DMS114 treated with DMSO at 0.1 percent for 48 hours (cell line): ENCODE measurements at regions not wholly inside any gene's neighbourhood (a gene's known extent, or its start where the extent isn't known, plus 50 kb on each side); places are given as distances from the start of the nearest gene placed in this dataset.
"Not testable (repeated sequence)": the region's sequence is repeated elsewhere in the genome, so short reads cannot be mapped to it uniquely, and the experiment has no call there.

Experiments used
- DNase-seq: peaks from one replicate; lab custom pipeline; 2025; ENCODE audit not compliant: unreplicated experiment; lab: John Stamatoyannopoulos, UW

- no peak for DNase-seq
Observed at GRCh38 chr10:8334631-8335030, 280.1 kb downstream of the GATA3 start.

- no peak for DNase-seq
Observed at GRCh38 chr10:8336629-8337331, 282.3 kb downstream of the GATA3 start.

DNA sequence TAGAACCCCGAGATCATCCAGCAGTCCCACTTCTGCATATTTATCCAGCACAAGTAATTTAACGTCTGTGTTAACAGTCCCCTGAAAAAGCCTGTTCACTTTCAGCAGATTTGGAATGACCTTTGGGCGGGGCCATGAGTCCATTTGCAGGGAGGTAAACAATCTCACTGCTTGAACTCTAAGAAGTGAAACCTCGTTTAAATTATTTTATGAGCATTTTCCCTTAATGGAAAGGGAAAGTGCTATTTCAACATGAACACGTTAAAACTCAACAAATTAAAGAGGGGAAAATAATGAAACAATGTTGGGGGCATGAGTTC lies 282.8 kb downstream of the GATA3 start:
- no peak for DNase-seq

DNA sequence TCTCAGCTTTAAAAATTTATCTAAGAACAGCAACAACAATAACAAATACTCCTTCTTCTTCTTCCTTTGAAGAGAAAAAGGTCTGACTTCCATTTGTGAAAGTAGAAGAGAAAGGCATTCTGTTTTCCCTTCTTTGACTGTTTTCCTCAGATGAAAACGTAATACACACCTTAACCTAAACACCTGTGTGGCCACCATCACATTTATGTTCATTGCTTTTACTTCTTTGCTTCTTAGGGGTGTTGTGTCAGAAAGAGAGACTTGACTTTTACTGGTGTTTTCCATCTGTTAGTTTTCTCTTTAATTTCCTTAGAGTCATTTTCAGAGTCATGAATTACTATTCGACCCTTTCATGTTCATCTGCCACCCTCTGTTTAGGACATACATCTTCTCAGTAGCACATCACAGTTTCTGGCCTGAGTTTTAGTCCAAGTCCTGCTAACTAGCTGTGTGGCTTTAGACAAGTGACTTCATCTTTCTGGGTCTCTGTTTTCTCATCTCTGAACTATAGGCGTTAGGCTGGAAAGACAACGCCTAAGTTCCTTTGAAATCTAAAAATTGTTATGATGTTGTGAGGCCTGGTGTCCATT lies 283.8 kb downstream of the GATA3 start:
- DNase-seq: no peak

DNA sequence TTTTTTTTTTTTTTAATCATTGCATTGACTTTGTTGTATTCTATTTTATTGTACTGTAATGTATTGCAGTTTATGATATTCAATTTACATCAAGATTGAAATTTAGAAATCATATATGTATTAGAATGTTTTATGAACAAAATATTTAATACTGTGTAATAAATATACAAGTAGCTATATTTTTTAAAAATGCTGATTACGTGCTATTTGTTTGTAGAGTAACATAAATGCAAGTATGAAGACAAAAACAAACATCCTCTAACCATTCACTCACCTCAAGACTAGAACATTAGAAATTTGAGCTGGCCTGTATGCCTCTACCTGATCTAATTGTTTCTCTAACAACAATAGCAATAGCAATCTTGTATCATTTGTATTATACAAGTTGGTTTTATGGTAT lies 290.3 kb downstream of the GATA3 start:
- no peak for DNase-seq

GRCh38 chr10:8346861-8347260 lies 292.4 kb downstream of the GATA3 start:
- DNase-seq: no peak

- DNase-seq: not testable (repeated sequence)
Observed at GRCh38 chr10:8347614-8348013, 293.1 kb downstream of the GATA3 start.

- DNase-seq: no peak
Observed at GRCh38 chr10:8349610-8350249, 295.2 kb downstream of the GATA3 start.

- DNase-seq: no peak
Observed at GRCh38 chr10:8350250-8350967, 295.9 kb downstream of the GATA3 start.

DNA sequence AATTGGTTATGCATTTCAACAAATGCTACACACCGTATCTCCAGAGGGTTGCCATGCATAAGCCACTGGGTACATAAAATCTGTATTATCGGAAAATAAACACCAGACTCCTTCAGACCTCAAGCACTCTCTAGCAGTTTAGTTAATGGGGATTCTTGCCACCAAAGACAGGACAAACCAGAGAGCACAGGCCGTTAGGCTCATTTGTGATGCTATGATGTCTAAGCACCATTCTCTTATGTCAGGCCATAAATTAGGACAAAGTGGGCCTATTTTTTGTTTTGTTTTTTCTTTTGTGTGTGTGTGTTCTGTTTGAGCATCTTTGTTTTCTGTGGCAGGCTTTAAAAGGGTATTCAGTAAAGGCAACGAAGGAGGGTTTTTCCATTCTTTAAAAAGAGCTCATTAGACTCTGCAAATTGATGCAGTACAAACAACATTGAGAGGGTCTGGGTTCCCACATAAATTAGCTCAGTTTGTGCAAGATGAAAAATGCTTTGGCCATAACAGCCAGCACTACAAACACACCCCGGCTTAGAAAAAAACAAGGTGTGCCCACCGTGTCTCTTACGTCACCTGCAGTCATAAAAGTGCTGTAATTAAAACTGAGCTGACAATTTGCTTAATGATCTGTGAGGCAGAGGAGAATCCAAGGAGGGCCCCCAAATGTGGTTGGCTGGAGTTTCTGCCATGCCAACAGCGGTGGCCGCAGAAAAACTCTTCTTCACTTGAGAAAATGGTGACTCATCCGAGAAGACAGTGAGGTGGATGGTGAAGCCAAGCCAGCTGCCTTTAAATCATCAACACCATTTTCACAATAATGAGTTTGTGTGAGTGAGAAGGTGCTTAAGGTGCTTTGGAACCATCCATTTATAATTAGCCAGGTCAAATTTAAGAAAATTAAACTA lies 297.9 kb downstream of the GATA3 start:
- DNase-seq: no peak

GRCh38 chr10:8356283-8356682 lies 301.8 kb downstream of the GATA3 start:
- DNase-seq: no peak

DNA sequence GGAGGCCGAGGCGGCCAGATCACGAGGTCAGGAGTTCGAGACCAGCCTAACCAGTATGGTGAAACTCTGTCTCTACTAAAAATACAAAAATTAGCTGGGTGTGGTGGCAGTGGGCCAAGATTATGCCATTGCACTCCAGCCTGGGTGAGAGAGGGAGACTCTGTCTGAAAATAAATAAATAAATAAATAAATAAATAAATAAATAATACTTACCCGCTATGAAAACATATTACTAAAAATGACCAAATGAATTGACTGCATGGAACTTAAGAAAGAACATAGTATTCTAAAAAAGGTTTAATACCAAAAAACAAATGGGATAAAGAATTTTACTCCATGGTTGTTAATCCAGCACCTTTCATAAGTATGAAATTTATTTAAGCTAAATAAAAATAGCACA lies 305.0 kb downstream of the GATA3 start:
- no peak for DNase-seq

DNA sequence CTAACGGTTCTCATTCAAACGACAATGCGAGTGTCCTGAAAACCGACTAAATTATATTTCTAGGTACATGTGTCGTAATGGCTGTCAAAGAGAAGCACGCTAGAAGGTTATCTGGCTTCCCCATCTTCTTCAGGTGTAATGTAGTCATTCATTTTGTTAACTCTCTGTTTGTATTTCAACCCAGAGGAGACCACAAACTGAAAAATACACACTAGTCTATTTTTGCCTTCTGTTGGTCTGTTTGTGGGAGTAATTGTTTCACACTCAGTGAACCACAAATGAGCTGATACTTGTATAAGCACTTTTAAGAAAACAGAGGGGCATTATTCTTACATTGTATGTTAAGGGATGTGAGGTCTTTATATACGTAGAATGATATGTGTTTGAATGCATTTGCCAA lies 305.9 kb downstream of the GATA3 start:
- DNase-seq: no peak

- DNase-seq: no peak
Observed at GRCh38 chr10:8360814-8361509, 306.5 kb downstream of the GATA3 start.

DNA sequence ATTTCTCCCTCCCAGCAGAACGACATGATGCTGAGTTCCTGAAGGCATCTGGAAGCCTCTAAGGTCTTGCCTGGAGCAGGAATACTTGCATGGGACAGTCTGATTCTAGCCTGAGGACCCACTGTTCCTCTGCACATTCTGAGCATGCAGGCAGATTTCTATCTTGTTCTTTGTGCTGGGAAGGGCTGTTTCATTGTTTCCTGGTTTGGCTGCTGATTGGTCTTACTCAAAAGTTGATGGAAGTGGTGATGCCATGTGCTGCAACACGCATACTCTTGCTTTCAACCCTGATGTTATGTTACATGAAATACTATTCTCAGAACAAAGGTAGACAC lies 307.0 kb downstream of the GATA3 start:
- no peak for DNase-seq

DNA sequence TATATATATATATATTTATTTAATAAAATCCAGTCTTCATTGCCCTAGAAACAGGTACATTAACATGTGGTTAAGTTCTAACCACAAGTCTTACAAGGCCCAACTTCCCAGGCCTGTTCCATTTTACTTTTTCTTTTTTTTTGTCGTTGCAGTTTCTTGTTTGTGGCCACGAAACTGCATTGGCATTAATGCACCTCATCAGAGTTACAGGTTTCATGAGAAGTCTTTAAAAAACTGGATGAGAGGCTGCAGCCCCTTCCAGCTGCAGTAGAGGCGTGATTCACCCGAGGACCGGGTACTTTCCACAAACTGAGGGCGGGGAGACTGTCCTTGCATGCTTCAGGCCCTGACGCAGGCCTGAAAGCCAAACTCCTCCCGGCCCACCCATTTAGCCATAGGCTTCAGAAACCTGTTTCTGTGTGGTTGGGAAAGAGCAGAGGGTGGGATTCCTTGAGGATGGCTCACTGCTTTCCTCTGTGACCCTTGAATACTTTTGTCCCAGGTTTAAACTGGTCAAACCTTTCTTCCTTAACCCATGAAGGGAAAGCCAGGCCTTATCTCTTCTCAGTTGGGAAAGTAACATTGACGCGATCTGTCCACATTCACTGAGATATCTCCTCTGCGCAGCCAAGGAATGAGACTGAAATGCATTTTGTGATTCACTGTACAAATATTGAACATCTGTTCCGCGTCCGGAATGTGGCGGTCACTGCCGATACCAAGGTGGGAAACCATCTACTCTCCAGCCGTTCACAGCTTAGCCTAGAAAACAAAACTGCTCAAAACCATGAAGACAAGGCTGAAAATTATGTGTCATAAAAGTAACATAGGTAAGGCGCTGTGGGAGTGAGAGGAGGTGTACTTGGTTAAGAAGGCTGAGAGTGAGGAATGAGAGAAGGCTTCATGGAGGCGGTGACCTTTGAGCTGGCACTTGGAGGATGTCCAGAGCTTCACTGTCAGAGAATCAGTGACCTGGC lies 311.7 kb downstream of the GATA3 start:
- no peak for DNase-seq

DNA sequence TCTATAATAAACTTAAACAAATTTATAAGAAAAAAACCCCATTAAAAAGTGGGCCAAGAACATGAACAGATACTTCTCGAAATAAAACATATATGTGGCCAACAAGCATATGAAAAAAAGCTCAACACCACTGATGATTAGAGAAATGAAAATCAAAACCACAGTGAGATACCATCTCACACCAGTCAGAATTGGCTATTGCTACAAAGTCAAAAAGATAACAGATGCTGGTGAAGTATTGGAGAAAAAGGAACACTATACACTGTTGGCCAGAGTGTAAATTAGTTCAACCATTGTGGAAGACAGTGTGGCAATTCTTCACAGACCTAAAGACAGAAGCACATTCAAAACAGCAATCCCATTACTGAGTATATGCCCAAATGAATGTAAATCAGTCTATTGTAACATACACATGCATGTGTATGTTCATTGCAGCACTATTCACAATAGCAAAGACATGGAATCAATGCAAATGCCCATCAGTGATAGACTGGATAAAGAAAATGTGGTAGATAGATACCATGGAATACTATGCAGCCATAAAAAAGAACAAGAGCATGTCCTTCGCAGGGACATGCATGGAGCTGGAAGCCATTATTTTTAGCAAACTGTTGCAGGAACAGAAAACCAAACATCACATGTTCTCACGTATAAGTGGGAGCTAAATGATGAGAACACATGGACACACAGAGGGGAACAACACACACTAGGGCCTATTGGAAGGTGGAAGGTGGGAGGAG lies 313.4 kb downstream of the GATA3 start:
- not testable (repeated sequence) for DNase-seq

DNA sequence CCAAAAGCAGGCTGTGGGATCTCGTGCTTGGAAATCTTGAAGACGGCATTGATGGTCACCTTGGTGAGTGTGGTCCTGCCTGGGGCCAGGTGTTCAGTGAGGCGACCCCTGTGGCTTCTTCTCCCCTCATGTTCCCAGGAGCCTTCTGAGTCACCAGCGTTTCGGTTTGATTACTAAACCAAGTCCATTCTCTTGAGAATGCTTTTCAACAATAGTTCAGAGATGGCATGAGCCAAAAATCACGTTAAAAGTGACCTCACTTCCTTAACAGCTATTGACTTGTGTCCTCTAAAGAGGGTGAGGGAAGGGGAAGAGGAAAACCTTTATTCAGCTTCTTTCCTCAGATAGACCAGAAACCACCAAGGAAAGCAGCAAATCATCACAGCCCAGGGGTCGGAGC lies 315.2 kb downstream of the GATA3 start:
- DNase-seq: no peak

- no peak for DNase-seq
Observed at GRCh38 chr10:8374334-8374733, 319.8 kb downstream of the GATA3 start.
